HG02642 (cell line): ENCODE measurements at regions not wholly inside any gene's neighbourhood (a gene's known extent, or its start where the extent isn't known, plus 50 kb on each side); places are given as distances from the start of the nearest gene placed in this dataset.
A peak's percentile ranks its signal among the peaks of the same experiment; 100 is the strongest.

Experiments
- ATAC-seq: cut with Tn5 transposase; IDR thresholded peaks from one replicate; pipeline ENCODE4 v1.9.1; 2021; ENCODE audit warnings: mild to moderate bottlenecking; ENCODE audit not compliant: unreplicated experiment, poor library complexity

DNA sequence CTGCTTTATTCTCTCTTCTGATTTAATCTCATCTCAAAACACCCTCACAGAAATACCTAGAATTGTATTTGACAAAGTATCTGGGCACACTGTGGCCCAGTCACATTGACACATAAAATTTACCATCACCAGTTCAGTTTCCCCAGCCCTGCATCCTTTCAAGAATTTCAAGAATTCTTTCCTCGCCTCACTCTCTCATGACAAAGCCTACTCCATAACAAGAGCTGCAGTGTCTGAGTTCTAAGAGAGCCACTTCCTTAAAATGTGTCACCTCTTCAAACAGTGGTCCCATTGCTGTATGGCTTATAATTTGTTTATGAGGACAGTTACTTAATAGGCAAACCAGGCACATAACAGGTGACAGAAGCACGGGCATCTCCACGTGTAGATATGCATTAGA is 90.9 kb upstream of the STK39 start:
- no peak for ATAC-seq

DNA sequence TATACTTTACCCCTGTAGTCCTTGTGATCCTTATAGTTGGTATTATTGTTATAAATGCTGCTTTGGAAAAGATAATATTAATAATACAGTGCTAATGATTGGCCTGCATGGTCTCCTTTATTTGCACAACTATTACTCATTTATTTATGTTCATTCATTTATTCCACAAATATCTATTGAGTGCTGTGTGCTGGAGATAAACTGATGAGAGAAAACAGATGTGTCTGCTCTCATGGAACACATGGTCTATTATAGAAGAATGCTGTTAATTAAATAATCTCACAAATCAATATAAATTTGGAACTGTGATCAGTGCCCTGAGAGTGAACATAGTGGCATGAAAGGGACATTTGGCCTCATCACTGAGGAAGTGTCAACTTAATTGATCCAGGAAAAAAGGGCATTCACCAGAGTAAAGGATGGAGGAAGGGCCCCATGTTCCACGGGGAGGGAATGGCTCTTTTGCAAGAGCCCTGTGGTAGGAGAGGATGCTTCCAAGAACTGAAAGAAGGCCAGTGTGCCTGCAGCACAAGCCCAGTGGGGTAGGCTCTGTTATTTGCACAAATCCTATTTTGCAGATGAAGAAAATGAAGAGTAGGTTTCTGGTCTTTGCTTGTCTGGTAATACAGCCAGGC is 91.5 kb upstream of the STK39 start:
- ATAC-seq = no peak

DNA sequence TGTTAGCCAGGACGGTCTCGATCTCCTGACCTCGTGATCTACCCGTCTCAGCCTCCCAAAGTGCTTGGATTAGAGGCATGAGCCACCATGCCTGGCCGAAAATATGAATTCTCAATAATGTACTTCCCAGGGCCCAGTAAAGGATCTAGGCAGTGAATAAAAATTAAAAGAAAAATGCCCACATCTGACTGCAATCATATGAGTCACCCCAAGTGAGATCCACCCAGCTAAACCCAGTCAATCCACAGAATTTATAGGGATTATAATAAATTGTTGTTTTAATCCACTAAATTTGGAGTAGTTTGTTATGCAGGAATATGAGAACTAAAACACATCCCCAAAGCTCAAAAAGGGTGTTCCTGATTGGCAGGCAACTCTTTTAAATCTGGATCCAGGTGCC is 93.5 kb upstream of the STK39 start:
- ATAC-seq = no peak

DNA sequence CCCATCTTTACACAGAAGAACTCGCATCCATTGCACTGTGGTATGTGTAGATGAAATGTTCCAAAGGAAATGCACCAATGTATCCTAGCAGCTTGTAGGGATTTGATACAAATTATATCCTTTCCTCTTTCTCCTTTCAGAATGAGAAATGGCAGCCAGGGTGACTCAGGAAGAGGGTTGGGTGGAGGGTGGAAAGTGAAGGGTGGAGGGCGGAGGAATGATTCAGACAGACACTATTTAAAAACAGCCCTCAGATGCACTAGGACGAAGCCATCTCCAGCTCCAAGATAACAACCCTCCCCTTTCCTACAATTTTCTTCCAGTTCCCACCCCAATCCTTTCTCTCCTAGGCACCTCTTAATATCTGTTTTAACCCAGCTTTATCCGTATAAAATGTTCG is 96.2 kb upstream of the STK39 start:
- no peak for ATAC-seq

DNA sequence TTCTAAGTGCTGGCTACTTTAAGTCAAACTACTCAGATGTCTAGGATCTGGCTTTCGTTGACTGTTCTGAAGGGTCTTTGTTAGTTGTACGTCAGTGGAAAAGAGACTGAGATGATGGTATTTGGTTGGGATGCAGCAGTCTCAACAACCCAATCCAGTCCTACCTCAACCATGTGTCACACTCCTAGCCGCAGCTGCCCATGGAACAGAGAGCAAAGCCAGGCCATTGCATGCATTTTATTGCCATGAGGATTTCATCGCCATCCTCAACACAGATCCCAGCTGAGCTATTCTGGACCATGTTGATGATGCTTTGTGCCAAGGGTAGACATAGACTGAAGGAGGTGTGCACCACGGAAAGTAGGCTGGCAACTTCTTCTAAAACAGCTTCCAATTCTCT is 97.3 kb upstream of the STK39 start:
- ATAC-seq = no peak

DNA sequence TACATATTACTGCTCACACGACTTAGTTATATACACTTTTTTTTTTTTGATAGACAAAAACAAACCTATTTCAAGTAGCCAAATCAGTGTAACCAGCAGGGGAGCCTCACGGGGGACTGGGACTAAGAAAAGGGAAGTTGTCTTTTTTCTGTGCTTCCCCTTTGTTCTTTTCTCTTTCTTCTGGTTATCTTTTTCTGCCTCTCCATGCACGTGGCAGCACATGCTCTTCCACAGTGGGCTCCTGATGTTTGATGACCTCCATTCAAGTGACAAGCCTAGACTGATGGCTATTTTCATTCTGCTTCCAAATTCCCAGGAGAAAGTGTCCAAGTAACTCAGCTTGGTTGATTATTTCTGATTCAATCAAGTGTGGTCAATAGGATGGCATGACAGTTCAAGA is 98.2 kb upstream of the STK39 start:
- no peak for ATAC-seq

DNA sequence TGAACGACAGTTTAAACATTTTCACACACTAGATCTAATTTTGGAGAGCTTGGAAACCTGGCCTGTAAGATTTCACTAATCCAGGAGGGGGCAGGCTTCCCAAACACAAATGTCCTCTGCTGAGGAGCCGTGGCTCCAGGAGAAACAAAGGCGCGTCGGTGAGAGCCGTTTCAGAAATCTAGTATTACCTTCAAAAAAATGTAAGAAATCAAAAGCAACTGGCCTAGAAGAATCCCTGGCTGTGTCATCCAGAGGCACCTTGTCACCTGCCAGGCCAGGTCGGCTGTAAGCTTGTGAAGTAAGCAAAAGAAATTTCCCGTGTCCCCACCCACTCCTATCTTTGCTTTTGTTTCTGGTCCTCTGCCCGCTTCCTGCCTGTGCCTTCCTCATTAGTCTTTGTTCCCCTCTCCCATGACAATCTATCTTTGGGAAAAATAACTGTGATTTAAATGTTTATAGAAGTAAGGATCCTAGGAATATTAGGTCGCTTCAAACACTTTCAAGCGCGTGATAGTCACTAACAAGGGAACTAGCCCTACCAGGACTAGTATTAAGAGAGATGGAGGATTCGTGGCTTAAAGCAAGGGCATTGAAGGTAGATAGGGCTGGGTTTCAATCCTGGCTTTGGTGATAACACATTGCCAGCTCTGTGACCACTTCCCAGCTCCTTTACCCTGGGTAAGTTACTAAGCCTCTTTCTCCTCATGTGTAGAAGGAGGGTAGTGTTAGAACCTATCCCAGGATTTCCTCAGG is 99.5 kb upstream of the STK39 start:
- ATAC-seq = peak; percentile 71

DNA sequence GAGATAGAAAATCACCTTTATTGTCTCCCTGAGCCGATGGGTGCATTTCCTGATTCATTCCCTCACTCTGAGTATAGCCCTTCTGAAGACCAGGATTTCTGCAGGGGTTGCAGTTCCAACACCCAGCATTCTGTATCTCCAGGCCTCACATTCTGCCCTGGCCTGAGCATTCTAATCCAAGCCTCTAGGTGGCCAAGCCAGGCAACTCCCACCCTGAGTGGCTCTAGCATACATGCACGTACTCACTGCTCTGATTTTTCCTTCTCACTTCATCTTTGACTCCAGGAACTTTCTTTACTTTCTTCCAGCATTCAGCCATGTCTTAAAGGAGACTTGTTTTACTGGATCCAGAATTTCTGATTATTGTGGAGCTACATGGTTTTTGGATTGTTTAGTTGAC is 100.7 kb upstream of the STK39 start:
- peak; percentile 71 for ATAC-seq

DNA sequence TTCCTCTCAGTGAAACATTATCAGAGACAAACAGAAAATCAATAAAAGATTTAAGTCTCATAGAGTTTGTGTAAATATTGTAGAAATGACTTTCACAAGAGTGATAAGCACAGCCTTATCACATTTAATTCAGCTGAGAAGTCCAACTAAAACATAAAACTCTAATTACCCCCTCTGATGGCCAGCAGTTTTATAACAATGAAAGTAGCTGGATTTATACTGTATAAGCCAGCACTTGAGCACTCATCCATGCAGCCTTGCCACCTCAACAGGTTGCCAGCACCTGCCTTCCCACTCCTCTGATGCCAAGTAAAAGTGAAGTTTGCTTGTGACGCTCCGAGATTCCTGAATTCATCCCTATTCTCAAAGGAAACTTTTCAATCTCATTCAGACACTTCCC is 103.0 kb upstream of the STK39 start:
- ATAC-seq = no peak

DNA sequence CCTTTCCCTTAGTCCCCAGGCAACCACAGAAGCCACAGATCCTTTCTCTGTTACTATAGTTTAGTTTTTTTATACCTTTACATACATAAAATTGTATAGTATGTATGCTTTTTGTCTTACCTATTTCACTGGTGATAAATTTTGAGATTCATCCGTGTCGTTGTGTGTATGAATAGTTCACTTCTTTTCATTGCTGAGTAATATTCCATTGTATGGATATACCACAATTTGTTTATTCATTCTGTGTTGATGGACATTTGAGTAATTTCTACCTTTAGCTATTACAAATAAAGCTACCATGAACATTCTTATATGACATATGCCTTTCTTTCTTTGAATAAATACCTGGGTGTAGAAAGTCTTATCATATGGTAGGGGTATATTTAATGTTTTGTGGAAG is 102.8 kb upstream of the CERS6 start:
- ATAC-seq = no peak

DNA sequence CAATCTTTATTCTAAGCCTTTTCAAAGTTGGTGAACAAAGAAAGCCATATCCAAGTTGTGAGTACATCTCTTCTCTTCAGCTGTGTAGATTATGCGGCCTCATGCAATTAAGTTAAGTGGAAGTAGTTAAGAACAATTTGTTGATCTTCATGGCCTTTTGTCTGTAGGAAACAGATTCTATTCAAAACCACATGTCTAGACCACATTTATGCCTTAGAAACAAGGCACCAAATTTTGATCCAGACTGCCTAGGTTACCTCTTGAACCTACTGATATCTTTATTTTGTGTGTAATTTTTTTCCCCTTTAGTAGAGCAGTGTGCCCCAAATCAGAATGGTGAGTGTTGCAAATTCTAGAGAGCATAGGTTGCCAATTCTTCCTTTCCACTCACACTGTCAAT is 101.6 kb upstream of the CERS6 start:
- no peak for ATAC-seq

DNA sequence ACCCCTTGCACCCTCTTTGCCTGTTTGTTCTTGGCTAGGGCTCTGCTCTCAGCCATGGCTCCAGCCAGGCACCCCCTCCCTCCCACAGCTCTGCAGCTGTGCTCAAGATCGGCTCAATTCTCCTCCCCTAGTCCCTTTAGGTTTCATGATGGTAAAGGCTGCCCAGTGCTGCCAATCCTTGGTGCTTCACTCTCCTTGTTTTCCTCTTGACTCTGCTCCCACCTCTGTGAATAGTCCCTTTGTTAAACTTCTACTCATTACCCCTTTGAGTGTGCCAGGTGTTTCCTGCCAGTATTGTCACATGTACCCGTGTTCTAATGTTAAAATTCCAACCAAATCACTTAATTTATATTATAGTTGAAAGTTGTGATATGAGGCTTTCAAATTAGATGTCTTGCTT is 101.0 kb upstream of the CERS6 start:
- no peak for ATAC-seq

DNA sequence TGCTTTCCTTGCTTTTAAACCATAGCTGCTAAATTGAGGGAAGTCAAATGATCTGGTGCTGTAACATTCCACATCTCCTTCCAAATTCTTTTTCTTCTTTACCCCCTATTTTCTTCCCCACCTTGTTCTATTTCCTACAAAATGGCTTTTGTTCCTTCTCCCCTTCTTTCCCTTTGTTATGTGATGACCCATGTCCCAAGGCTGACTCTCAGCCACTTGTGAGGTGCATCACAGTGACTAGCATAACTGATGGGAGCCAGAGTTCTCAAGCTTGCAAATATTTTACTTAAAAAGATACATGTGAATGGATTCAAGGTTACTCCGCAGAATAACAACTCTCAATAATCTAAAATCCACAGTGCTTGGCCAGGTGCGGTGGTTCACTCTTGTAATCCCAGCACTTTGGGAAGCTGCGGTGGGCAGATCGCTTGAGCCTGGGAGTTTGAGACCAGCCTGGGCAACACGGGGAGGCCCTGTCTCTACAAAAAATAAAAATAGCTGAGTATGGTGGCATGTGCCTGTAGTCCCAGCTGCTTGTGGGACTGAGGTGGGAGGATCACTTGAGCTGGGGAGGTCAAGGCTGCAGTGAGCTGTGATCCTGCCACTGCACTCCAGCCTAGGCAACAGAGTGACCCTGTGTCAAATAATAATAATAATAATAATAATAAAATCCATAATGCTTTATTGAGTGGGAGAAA is 100.1 kb upstream of the CERS6 start:
- no peak for ATAC-seq

DNA sequence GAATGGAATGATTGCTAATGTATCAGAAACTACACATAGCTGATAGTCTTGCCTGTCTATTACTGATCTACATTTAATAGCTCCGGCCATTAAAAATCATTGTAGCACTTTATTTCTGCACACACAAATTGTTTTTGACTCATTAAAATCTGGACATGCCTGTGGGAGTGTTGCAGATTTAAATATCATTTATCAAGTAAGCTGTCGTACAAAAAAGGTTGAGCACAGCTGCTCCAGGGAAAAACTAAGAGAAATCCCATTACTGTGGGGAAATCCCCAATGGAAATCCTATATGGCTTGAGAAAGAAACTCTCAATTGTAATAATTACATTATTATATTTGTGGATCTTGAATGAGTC is 99.6 kb upstream of the CERS6 start:
- ATAC-seq = no peak

DNA sequence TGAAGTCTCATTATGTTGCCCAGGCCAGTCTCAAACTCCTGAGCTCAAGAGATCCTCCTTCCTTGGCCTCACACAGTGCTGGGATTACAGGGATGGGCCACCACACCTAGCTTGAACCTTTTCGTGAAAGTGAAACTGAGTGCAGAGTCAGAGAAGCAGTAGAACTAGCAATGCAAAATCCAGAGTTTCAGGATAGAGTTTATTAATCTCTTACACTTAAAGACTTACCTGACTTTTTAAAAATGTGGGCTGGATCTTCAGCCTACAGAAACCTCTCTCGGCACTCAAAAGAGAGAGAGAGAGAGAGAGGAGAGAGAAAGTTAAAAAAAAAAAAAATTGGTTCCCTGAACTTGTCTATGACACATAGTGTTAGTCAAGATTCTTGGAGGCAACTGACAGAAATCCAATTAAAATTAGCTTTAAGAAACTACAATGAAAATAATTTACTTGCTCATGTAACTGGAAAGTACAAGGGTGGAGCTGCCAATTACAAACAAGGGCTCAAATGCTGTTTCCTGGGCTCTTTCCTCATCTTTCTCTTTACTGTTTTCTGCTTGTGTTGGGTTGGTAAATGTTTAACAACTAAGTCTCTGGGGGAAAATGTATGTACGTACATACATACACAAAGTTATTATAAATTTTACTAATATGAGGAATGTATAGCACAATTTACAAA is 98.1 kb upstream of the CERS6 start:
- peak; percentile 48 for ATAC-seq

DNA sequence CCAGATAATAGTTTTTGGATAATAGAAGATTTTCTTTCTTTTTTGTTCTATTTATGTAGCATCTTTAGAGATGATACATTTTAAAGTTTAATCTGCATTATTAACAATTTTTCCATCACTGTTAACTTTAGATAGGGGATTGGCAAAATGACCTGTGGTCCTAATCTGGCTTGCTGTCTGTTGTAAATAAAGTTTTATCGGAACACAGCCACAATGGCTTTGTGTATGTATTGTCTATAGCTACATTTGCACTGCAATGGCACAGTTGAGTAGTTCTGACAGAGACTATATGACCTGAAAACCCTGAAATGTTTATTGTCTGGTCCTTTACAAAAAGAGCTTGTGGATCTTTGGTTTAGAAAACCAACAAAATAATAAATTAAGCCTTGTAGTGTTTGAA is 97.0 kb upstream of the CERS6 start:
- no peak for ATAC-seq

DNA sequence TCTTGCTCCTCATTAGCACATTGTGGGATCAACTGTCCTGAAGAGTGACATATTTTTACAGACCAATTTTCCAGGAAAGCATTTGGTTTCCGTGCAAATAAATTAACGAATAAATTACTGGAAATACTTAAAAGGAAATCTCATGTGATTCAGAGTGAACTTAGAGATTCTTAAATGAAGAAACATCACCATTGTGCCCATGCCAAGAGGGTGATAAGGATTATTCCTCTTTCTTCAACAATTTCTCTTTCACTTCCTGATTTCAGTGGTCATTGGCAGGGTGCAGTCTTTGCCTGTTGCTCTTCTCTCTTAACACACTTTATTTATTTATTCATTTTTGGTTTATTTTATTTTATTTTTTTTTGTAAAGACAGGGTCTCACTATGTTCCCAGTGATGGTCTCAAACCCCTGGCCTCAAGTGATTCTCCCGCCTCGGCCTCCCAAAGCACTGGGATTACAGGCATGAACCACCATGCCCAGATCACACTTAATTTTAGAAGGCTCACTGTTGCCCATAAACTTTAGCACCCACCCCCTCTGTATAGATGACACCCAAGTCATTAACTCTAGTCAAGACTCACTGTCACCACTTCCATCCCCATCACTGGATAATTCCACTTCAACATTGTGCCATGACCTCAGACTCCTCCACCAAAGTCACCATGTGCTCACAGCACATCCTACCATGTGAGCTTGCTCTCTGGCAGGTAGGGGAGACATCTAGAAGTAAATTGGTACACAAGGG is 92.6 kb upstream of the CERS6 start:
- no peak for ATAC-seq

DNA sequence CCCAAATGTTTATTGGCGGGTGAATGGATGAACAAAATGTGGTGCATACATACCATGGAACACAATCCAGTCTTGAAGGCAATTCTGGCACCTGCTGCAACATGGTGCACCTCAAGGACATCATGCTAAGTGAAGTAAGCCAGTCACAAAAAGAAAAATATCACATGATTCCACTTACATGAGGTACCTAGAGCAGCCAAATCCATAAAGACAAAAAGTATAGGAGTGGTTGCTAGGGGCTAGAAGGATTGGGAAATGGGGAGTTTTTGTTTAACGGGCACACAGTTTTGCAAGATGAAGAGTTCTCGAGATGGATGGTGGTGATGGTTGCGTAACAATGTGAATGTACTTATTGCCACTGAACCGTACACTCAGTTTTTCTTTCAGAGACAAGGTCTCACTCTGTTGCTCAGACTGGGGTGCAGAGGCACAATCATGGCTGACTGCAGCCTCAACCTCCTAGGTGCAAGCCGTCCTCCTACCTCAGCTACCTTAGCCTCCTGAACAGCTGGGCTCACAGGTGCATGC is 90.9 kb upstream of the CERS6 start:
- no peak for ATAC-seq

DNA sequence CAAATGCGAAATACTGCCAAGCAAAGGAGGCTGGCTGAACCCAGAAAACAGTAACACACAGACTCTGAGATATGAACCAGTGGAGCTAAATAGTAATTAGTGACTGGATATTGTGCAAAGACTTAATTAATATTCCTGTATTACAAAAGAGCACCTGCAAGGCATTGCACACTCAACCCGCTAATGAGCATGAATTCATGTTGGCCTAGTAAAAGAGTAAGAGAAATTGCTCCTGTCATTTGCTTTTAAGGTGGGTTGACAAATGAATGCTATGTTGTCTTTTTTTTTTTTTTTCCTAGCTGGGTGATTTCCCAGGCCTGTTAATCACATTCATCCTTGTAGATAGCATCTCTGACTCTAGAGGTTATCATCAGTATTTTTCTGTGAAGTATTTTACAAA is 87.0 kb upstream of the CERS6 start:
- no peak for ATAC-seq

DNA sequence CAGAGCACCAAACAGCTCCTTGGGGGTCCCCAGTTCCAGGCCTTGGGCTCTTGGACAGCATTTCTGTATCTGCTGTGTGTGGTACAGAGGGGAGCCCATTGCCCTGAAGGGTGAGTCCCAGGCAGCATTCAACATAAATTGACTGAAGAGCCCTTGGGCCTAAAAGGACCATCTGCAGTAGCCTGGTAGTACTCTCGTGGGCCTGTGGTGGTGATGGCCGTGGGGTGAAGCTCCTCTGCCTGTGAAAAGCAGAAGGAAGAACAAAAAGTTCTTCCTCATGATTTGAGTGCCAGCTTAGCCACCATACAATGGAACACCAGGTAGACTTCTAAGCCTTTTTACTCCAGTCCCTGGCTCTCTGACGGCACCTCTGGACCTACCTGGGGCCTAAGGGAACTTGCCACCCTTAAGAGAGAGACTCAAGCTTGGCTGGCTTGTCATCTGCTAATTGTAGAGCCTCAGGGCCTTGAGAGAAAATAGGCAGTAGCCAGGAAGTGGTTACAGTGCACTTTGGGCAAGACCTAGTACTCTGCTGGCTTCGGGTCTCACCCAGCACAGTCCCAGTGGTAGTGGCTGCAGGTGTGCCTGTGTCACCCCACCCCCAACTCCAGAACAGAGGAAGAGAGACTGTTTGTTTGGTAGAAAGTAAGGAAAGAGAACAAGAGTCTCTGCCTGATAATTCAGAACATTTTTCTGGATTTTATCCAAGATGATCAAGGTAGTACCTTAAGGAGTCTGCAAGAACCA is 84.6 kb upstream of the CERS6 start:
- ATAC-seq = peak; percentile 92
